B cell (primary cell): ENCODE measurements at regions not wholly inside any gene's neighbourhood (a gene's known extent, or its start where the extent isn't known, plus 50 kb on each side); places are given as distances from the start of the nearest gene placed in this dataset.

Experiments
- CTCF ChIP-seq: fragments of 200-600 bp; IDR thresholded peaks from one replicate; pipeline ENCODE4 v1.8.0; 2022; ENCODE audit warnings: antibody characterized with exemption, mild to moderate bottlenecking
- EZH2 ChIP-seq: IDR thresholded peaks from 2 replicates; pipeline ENCODE4 v1.6.1; 2012; ENCODE audit warnings: borderline replicate concordance, low read depth, mild to moderate bottlenecking, moderate library complexity, low read length; ENCODE audit not compliant: insufficient read depth, poor library complexity, severe bottlenecking

GRCh38 chr4:178244785-178245184 lies 802.5 kb upstream of the AGA start:
- TF ChIP-seq CTCF (no peak), EZH2 (no peak)
